ENCODE measurements at regions not wholly inside any gene's neighbourhood (a gene's known extent, or its start where the extent isn't known, plus 50 kb on each side); places are given as distances from the start of the nearest gene placed in this dataset.

DNA sequence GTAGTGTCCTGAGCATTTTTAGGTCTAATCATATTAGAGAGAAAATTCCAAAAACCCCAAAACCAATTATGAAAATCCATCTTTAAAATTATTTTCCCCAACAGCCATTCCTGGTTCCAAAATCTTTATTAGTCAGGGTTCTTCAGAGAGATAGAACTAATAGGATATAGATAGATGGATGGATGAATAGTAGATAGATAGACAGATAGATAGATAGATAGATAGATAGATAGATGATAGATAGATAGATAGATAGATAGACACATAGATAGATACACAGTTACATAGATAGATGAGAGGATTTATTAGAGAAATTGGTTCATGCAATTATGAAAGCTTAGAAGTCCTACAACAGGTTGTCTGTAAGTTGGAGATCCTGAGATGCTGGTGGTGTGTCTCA lies 122.7 kb upstream of the POGK start:
- H3K4me2 ChIP-seq (ENCODE audit: control insufficient read depth, extremely low read depth, insufficient read depth, low read depth, low read length) = no peak overlapping the region
- no peaks in the 10 kb centered on the region for H3K36me3 ChIP-seq (ENCODE audit: control insufficient read depth in 2 of 2, extremely low read depth in 1 of 2, insufficient read depth in 2 of 2, low read length in 2 of 2)
- no peaks in the 10 kb centered on the region for H4K20me1 ChIP-seq (ENCODE audit: control insufficient read depth, extremely low read depth, insufficient read depth, low read length)
- dilution Hi-C loops (cut with MboI; ENCODE audit: extremely low pct_ligation_motif_present, low sequenced_read_pairs) = no loop called here
- no peaks in the 10 kb centered on the region for H3K9me1 ChIP-seq (ENCODE audit: control insufficient read depth, extremely low read depth, insufficient read depth, low read length)
- no peak overlapping the region for H3K4me3 ChIP-seq (ENCODE audit: control insufficient read depth in 2 of 3, extremely low read depth in 1 of 3, insufficient read depth in 2 of 3, low read depth in 1 of 3, low read length in 3 of 3)
- no peak for FAIRE-seq
- no peak for DNase-seq (ENCODE audit: low read depth, low spot score)
- no peak for TF ChIP-seq EZH2 (IDR thresholded peaks at IDR 0.05; ENCODE audit: low read length)
- TF ChIP-seq, protein P1, sequence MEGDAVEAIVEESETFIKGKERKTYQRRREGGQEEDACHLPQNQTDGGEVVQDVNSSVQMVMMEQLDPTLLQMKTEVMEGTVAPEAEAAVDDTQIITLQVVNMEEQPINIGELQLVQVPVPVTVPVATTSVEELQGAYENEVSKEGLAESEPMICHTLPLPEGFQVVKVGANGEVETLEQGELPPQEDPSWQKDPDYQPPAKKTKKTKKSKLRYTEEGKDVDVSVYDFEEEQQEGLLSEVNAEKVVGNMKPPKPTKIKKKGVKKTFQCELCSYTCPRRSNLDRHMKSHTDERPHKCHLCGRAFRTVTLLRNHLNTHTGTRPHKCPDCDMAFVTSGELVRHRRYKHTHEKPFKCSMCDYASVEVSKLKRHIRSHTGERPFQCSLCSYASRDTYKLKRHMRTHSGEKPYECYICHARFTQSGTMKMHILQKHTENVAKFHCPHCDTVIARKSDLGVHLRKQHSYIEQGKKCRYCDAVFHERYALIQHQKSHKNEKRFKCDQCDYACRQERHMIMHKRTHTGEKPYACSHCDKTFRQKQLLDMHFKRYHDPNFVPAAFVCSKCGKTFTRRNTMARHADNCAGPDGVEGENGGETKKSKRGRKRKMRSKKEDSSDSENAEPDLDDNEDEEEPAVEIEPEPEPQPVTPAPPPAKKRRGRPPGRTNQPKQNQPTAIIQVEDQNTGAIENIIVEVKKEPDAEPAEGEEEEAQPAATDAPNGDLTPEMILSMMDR (optimal IDR thresholded peaks at IDR 0.05 in 1 of 3, IDR thresholded peaks at IDR 0.05 in 1 of 3, conservative IDR thresholded peaks at IDR 0.05 in 1 of 3; ENCODE audit: extremely low read depth in 1 of 3, insufficient read depth in 2 of 3, low read length in 3 of 3) = no peak
- H3K4me1 ChIP-seq (ENCODE audit: control insufficient read depth, extremely low read depth, insufficient read depth, low read length) = no peaks in the 10 kb centered on the region
- H3K9me3 ChIP-seq (ENCODE audit: control insufficient read depth, low read depth, low read length) = no peaks in the 10 kb centered on the region
- H3K27ac ChIP-seq (ENCODE audit: control insufficient read depth, insufficient read depth, low read length) = no peak overlapping the region
- H3K27me3 ChIP-seq (ENCODE audit: control insufficient read depth, extremely low read depth, insufficient read depth, low read length) = no peaks in the 10 kb centered on the region
- H2AFZ ChIP-seq (ENCODE audit: control insufficient read depth, low read length) = no peak overlapping the region
- H3K79me2 ChIP-seq (ENCODE audit: control insufficient read depth, insufficient read depth, low read length) = no peaks in the 10 kb centered on the region
- no peak overlapping the region for H3K9ac ChIP-seq (ENCODE audit: control insufficient read depth, extremely low read depth, insufficient read depth, low read length)

DNA sequence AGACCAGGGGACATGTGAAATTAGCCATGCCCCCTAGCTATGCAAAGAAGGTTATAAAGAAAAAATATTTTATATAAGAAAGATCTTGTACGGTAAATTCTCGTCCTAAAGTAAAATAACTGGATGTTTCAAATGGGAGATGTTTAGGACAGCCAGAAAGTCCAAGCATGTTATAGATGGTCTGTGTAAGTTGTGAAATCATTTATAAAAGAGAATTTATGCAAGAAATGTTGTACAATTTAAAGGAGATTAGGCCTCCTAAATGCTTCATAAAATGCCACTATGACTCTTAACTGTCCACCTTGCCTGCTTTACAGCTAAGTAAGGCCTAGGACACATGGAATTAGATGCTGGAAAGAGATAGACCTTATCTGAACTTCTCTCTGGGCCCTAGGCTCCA lies 118.1 kb upstream of the POGK start:
- H3K9me3 ChIP-seq (ENCODE audit: control insufficient read depth, low read depth, low read length) = no peaks in the 10 kb centered on the region
- no peak for TF ChIP-seq EZH2 (IDR thresholded peaks at IDR 0.05; ENCODE audit: low read length)
- TF ChIP-seq, protein P1 (optimal IDR thresholded peaks at IDR 0.05 in 1 of 3, IDR thresholded peaks at IDR 0.05 in 1 of 3, conservative IDR thresholded peaks at IDR 0.05 in 1 of 3; ENCODE audit: extremely low read depth in 1 of 3, insufficient read depth in 2 of 3, low read length in 3 of 3) = no peak

More for the DNA sequence above, 118.1 kb upstream of the POGK start:
- Histone ChIP-seq H3K79me2 (ENCODE audit: control insufficient read depth, insufficient read depth, low read length) (no peaks in the 10 kb centered on the region), H3K4me3 (ENCODE audit: control insufficient read depth in 2 of 3, extremely low read depth in 1 of 3, insufficient read depth in 2 of 3, low read depth in 1 of 3, low read length in 3 of 3) (no peak overlapping the region), H3K36me3 (ENCODE audit: control insufficient read depth in 2 of 2, extremely low read depth in 1 of 2, insufficient read depth in 2 of 2, low read length in 2 of 2) (no peaks in the 10 kb centered on the region), H3K27ac (ENCODE audit: control insufficient read depth, insufficient read depth, low read length) (no peak overlapping the region), H4K20me1 (ENCODE audit: control insufficient read depth, extremely low read depth, insufficient read depth, low read length) (no peaks in the 10 kb centered on the region), H3K9ac (ENCODE audit: control insufficient read depth, extremely low read depth, insufficient read depth, low read length) (no peak overlapping the region), H3K27me3 (ENCODE audit: control insufficient read depth, extremely low read depth, insufficient read depth, low read length) (no peaks in the 10 kb centered on the region), H3K9me1 (ENCODE audit: control insufficient read depth, extremely low read depth, insufficient read depth, low read length) (no peaks in the 10 kb centered on the region), H2AFZ (ENCODE audit: control insufficient read depth, low read length) (no peak overlapping the region), H3K4me1 (ENCODE audit: control insufficient read depth, extremely low read depth, insufficient read depth, low read length) (no peaks in the 10 kb centered on the region), H3K4me2 (ENCODE audit: control insufficient read depth, extremely low read depth, insufficient read depth, low read depth, low read length) (no peak overlapping the region)
- FAIRE-seq (no peak), DNase-seq (ENCODE audit: low read depth, low spot score) (no peak)
- dilution Hi-C loops (cut with MboI; ENCODE audit: extremely low pct_ligation_motif_present, low sequenced_read_pairs) = no loop called here
